B cell (primary cell): ENCODE measurements at regions not wholly inside any gene's neighbourhood (a gene's known extent, or its start where the extent isn't known, plus 50 kb on each side); places are given as distances from the start of the nearest gene placed in this dataset.

Source experiments
- CTCF ChIP-seq: fragments of 200-600 bp; IDR thresholded peaks from one replicate; pipeline ENCODE4 v1.8.0; 2022; ENCODE audit warnings: antibody characterized with exemption, mild to moderate bottlenecking
- EZH2 ChIP-seq: IDR thresholded peaks from 2 replicates; pipeline ENCODE4 v1.6.1; 2012; ENCODE audit warnings: borderline replicate concordance, low read depth, mild to moderate bottlenecking, moderate library complexity, low read length; ENCODE audit not compliant: insufficient read depth, poor library complexity, severe bottlenecking

- TF ChIP-seq CTCF (no peak), EZH2 (no peak)
Measured at GRCh38 chr3:71994203-71994602, 209.3 kb upstream of the PROK2 start.
